ENCODE measurements at regions not wholly inside any gene's neighbourhood (a gene's known extent, or its start where the extent isn't known, plus 50 kb on each side); places are given as distances from the start of the nearest gene placed in this dataset.

- in situ Hi-C loops (cut with MboI; ENCODE audit: low sequenced_read_pairs, unreplicated experiment), result no loop called here
- DNase-seq (ENCODE audit: low spot score), result no peak
- TF ChIP-seq, protein P1, sequence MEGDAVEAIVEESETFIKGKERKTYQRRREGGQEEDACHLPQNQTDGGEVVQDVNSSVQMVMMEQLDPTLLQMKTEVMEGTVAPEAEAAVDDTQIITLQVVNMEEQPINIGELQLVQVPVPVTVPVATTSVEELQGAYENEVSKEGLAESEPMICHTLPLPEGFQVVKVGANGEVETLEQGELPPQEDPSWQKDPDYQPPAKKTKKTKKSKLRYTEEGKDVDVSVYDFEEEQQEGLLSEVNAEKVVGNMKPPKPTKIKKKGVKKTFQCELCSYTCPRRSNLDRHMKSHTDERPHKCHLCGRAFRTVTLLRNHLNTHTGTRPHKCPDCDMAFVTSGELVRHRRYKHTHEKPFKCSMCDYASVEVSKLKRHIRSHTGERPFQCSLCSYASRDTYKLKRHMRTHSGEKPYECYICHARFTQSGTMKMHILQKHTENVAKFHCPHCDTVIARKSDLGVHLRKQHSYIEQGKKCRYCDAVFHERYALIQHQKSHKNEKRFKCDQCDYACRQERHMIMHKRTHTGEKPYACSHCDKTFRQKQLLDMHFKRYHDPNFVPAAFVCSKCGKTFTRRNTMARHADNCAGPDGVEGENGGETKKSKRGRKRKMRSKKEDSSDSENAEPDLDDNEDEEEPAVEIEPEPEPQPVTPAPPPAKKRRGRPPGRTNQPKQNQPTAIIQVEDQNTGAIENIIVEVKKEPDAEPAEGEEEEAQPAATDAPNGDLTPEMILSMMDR (IDR thresholded peaks at IDR 0.05; ENCODE audit: borderline replicate concordance, control extremely low read depth, extremely low read depth, insufficient read depth, missing control alignments), result no peak
Measured at GRCh38 chr1:181172082-181172481, 83.6 kb downstream of the IER5 start.

GRCh38 chr1:181173761-181174447 is 85.4 kb downstream of the IER5 start:
- TF ChIP-seq, protein P1 (IDR thresholded peaks at IDR 0.05; ENCODE audit: borderline replicate concordance, control extremely low read depth, extremely low read depth, insufficient read depth, missing control alignments), result no peak
- in situ Hi-C loops (cut with MboI; ENCODE audit: low sequenced_read_pairs, unreplicated experiment), result no loop called here
- no peak for DNase-seq (ENCODE audit: low spot score)

DNA sequence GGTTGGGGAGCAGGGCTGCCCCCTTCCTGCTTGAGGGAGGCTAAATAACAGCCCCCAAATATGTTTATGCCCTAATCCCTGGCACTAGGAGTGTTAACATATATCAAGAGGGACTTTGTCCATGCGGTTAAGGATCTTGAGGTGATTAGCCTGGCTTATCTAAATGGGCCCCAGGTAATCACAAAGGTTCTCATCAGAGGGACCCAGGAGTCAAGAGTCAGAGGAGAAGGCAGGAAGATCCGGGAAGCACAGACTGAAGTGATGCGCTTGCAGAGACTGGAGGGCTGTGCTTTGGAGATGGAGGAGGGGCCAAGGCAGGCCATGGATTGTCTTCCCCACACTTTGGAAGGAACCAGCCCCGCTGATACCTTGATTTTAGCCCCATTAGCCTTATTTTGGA is 86.4 kb downstream of the IER5 start:
- in situ Hi-C loops (cut with MboI; ENCODE audit: low sequenced_read_pairs, unreplicated experiment), result no loop called here
- no peak for DNase-seq (ENCODE audit: low spot score)
- TF ChIP-seq, protein P1 (IDR thresholded peaks at IDR 0.05; ENCODE audit: borderline replicate concordance, control extremely low read depth, extremely low read depth, insufficient read depth, missing control alignments), result no peak

GRCh38 chr1:181175356-181175910 is 86.9 kb downstream of the IER5 start:
- TF ChIP-seq, protein P1 (IDR thresholded peaks at IDR 0.05; ENCODE audit: borderline replicate concordance, control extremely low read depth, extremely low read depth, insufficient read depth, missing control alignments), result no peak
- no peak for DNase-seq (ENCODE audit: low spot score)
- in situ Hi-C loops (cut with MboI; ENCODE audit: low sequenced_read_pairs, unreplicated experiment), result no loop called here

- in situ Hi-C loops (cut with MboI; ENCODE audit: low sequenced_read_pairs, unreplicated experiment), result no loop called here
- no peak for DNase-seq (ENCODE audit: low spot score)
- TF ChIP-seq, protein P1 (IDR thresholded peaks at IDR 0.05; ENCODE audit: borderline replicate concordance, control extremely low read depth, extremely low read depth, insufficient read depth, missing control alignments), result no peak
Measured at GRCh38 chr1:181175955-181176354, 87.5 kb downstream of the IER5 start.

- in situ Hi-C loops (cut with MboI; ENCODE audit: low sequenced_read_pairs, unreplicated experiment), result no loop called here
- TF ChIP-seq, protein P1 (IDR thresholded peaks at IDR 0.05; ENCODE audit: borderline replicate concordance, control extremely low read depth, extremely low read depth, insufficient read depth, missing control alignments), result no peak
- DNase-seq (ENCODE audit: low spot score), result no peak
Measured at GRCh38 chr1:181178241-181178879, 89.9 kb downstream of the IER5 start.

Measured in GM13976 (cell line).